WTC11 (cell line): ENCODE measurements at regions not wholly inside any gene's neighbourhood (a gene's known extent, or its start where the extent isn't known, plus 50 kb on each side); places are given as distances from the start of the nearest gene placed in this dataset.

Source experiments
- ATAC-seq: fragments of 200-7000 bp; cut with Tn5 transposase; 2 replicates; pipeline ENCODE4 v1.10.0; 2021; ENCODE audit warnings: mild to moderate bottlenecking, moderate library complexity
- CTCF ChIA-PET: fragments of 300-600 bp; sonication (Branson Sonifier 250); formaldehyde crosslinking; loops from one replicate; lab custom pipeline; 2021; ENCODE audit warnings: antibody characterized with exemption; lab: Charles Lee
- POLR2A ChIA-PET: fragments of 350-600 bp; sonication (Branson Sonifier 250); formaldehyde crosslinking; loops from one replicate; lab custom pipeline; 2021; ENCODE audit warnings: antibody characterized with exemption; lab: Charles Lee
- DNase-seq: peaks from one replicate; pipeline ENCODE4 v3.0.0; 2021; ENCODE audit warnings: low spot score
- H3K27ac Mint-ChIP-seq: 2 replicates; pipeline ENCODE4 v1.8.0; 2021; ENCODE audit warnings: mixed read lengths
- H3K27me3 Mint-ChIP-seq: 2 replicates; pipeline ENCODE4 v1.8.0; 2021; ENCODE audit warnings: low read depth, mild to moderate bottlenecking, moderate library complexity, mixed read lengths
- H3K36me3 Mint-ChIP-seq: 2 replicates; pipeline ENCODE4 v1.8.0; 2021; ENCODE audit warnings: mixed read lengths
- H3K4me1 Mint-ChIP-seq: 2 replicates; pipeline ENCODE4 v1.8.0; 2022; ENCODE audit warnings: mixed read lengths
- H3K4me3 Mint-ChIP-seq: 2 replicates; pipeline ENCODE4 v1.8.0; 2021; ENCODE audit warnings: mild to moderate bottlenecking, moderate library complexity, mixed read lengths
- H3K9me3 Mint-ChIP-seq: 2 replicates; pipeline ENCODE4 v1.8.0; 2021; ENCODE audit warnings: mixed read lengths
- CBFB ChIP-seq: sonication (generic); formaldehyde crosslinking; IDR thresholded peaks from 2 replicates; pipeline ENCODE4 v1.8.1; 2022; ENCODE audit warnings: mild to moderate bottlenecking, low read depth, missing genetic modification reagents
- MXD4 ChIP-seq: fragments of 250-450 bp; sonication (Bioruptor Pico); IDR thresholded peaks from 2 replicates; pipeline ENCODE4 v1.8.0; 2021; ENCODE audit warnings: mild to moderate bottlenecking, moderate library complexity, borderline replicate concordance
- NFYB ChIP-seq: sonication (generic); formaldehyde crosslinking; conservative IDR thresholded peaks from 2 replicates; pipeline ENCODE4 v1.8.0; 2022; ENCODE audit warnings: low read depth, missing genetic modification reagents
- NR2C2 ChIP-seq: sonication (generic); formaldehyde crosslinking; IDR thresholded peaks from 2 replicates; pipeline ENCODE4 v1.8.0; 2022; ENCODE audit warnings: mild to moderate bottlenecking, missing genetic modification reagents
- SMAD3 ChIP-seq: sonication (generic); formaldehyde crosslinking; IDR thresholded peaks from 2 replicates; pipeline ENCODE4 v1.8.0; 2022; ENCODE audit warnings: missing genetic modification reagents, mild to moderate bottlenecking, borderline replicate concordance
- SMAD4 ChIP-seq: sonication (generic); formaldehyde crosslinking; IDR thresholded peaks from 2 replicates; pipeline ENCODE4 v1.8.0; 2022; ENCODE audit warnings: mild to moderate bottlenecking, missing genetic modification reagents
- TP53 ChIP-seq: sonication (generic); formaldehyde crosslinking; IDR thresholded peaks from 2 replicates; pipeline ENCODE4 v1.8.1; 2023; ENCODE audit warnings: mild to moderate bottlenecking, missing genetic modification reagents
- ZNF138 ChIP-seq: sonication (generic); formaldehyde crosslinking; conservative IDR thresholded peaks from 2 replicates; pipeline ENCODE4 v1.8.1; 2022; ENCODE audit warnings: mild to moderate bottlenecking, moderate library complexity, missing genetic modification reagents
- TF ChIP-seq, protein P1 (sequence below): fragments of 250-450 bp; sonication (Bioruptor Pico); IDR thresholded peaks from 2 replicates; pipeline ENCODE4 v1.9.0; 2021; ENCODE audit warnings: mild to moderate bottlenecking, borderline replicate concordance
- TF ChIP-seq, protein P2 (sequence below): sonication (generic); formaldehyde crosslinking; IDR thresholded peaks from 2 replicates; pipeline ENCODE4 v1.8.1; 2022; ENCODE audit warnings: low read depth, mild to moderate bottlenecking, moderate library complexity, missing genetic modification reagents, borderline replicate concordance
- TF ChIP-seq, protein P3 (sequence below): sonication (generic); formaldehyde crosslinking; IDR thresholded peaks from 2 replicates; pipeline ENCODE4 v1.8.1; 2023; ENCODE audit warnings: mild to moderate bottlenecking, missing genetic modification reagents
- TF ChIP-seq, protein P4 (sequence below): sonication (generic); formaldehyde crosslinking; IDR thresholded peaks from 2 replicates; pipeline ENCODE4 v1.8.1; 2023; ENCODE audit warnings: mild to moderate bottlenecking, missing genetic modification reagents, borderline replicate concordance
- TF ChIP-seq, protein P5 (sequence below): sonication (generic); formaldehyde crosslinking; IDR thresholded peaks from 2 replicates; pipeline ENCODE4 v1.8.1; 2023; ENCODE audit warnings: mild to moderate bottlenecking, missing genetic modification reagents

DNA sequence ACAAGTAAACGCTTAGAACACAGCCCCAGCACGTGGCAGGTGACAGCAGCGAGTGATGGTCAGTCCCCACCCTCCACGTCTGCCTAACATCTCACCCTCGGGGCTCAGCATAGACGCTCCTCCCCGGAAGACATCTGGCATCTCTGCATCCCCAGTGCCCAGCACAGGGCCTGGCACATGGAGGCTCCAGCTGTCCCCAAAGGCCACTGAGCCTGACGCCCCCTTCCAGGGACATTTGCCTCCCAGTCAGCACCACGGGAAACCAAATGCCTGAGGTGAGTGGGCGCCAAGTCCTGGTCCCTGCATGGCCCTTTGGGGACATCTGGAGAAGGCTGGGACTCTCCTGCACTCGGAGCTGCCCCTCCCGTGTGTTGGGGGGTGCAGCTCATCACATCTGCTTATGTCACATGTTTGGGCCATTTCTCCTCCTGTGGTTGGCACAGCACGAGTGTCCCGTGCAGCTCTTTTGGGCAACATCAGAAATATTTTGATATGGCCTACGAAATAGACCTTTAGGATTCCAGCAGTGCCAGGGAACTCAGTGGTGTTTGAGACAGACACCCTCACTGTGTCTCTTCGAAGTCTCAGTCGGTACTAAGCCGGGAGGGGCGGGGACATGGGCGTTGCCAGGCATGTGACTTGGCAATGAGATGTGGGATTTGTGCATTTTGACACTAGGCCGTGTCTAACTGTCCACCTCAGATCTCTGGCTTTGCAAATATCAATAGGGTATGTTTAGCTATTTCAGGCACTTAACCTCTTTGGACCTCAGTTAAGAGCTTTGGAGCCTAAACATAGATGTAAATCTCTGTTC is 315.0 kb downstream of the PTPRU start:
- Mint-ChIP-seq H3K4me1 (peaks cover 10% of the 10 kb centered on the region), H3K4me3 (no peak overlapping the region)
- TF ChIP-seq ZNF138 (CRISPR knock-in tag) (no peak), TP53 (CRISPR knock-in tag) (no peak), MXD4 (CRISPR knock-in tag) (no peak), SMAD4 (no peak), SMAD3 (CRISPR knock-in tag) (no peak), NR2C2 (CRISPR knock-in tag) (no peak), CBFB (no peak), NFYB (CRISPR knock-in tag) (no peak)
- TF ChIP-seq, protein P1, sequence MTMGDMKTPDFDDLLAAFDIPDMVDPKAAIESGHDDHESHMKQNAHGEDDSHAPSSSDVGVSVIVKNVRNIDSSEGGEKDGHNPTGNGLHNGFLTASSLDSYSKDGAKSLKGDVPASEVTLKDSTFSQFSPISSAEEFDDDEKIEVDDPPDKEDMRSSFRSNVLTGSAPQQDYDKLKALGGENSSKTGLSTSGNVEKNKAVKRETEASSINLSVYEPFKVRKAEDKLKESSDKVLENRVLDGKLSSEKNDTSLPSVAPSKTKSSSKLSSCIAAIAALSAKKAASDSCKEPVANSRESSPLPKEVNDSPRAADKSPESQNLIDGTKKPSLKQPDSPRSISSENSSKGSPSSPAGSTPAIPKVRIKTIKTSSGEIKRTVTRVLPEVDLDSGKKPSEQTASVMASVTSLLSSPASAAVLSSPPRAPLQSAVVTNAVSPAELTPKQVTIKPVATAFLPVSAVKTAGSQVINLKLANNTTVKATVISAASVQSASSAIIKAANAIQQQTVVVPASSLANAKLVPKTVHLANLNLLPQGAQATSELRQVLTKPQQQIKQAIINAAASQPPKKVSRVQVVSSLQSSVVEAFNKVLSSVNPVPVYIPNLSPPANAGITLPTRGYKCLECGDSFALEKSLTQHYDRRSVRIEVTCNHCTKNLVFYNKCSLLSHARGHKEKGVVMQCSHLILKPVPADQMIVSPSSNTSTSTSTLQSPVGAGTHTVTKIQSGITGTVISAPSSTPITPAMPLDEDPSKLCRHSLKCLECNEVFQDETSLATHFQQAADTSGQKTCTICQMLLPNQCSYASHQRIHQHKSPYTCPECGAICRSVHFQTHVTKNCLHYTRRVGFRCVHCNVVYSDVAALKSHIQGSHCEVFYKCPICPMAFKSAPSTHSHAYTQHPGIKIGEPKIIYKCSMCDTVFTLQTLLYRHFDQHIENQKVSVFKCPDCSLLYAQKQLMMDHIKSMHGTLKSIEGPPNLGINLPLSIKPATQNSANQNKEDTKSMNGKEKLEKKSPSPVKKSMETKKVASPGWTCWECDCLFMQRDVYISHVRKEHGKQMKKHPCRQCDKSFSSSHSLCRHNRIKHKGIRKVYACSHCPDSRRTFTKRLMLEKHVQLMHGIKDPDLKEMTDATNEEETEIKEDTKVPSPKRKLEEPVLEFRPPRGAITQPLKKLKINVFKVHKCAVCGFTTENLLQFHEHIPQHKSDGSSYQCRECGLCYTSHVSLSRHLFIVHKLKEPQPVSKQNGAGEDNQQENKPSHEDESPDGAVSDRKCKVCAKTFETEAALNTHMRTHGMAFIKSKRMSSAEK (CRISPR knock-in tag): no peak
- TF ChIP-seq, protein P2, sequence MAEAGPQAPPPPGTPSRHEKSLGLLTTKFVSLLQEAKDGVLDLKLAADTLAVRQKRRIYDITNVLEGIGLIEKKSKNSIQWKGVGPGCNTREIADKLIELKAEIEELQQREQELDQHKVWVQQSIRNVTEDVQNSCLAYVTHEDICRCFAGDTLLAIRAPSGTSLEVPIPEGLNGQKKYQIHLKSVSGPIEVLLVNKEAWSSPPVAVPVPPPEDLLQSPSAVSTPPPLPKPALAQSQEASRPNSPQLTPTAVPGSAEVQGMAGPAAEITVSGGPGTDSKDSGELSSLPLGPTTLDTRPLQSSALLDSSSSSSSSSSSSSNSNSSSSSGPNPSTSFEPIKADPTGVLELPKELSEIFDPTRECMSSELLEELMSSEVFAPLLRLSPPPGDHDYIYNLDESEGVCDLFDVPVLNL: no peak
- TF ChIP-seq, protein P3, sequence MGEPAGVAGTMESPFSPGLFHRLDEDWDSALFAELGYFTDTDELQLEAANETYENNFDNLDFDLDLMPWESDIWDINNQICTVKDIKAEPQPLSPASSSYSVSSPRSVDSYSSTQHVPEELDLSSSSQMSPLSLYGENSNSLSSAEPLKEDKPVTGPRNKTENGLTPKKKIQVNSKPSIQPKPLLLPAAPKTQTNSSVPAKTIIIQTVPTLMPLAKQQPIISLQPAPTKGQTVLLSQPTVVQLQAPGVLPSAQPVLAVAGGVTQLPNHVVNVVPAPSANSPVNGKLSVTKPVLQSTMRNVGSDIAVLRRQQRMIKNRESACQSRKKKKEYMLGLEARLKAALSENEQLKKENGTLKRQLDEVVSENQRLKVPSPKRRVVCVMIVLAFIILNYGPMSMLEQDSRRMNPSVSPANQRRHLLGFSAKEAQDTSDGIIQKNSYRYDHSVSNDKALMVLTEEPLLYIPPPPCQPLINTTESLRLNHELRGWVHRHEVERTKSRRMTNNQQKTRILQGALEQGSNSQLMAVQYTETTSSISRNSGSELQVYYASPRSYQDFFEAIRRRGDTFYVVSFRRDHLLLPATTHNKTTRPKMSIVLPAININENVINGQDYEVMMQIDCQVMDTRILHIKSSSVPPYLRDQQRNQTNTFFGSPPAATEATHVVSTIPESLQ (CRISPR knock-in tag): no peak
- TF ChIP-seq, protein P4, sequence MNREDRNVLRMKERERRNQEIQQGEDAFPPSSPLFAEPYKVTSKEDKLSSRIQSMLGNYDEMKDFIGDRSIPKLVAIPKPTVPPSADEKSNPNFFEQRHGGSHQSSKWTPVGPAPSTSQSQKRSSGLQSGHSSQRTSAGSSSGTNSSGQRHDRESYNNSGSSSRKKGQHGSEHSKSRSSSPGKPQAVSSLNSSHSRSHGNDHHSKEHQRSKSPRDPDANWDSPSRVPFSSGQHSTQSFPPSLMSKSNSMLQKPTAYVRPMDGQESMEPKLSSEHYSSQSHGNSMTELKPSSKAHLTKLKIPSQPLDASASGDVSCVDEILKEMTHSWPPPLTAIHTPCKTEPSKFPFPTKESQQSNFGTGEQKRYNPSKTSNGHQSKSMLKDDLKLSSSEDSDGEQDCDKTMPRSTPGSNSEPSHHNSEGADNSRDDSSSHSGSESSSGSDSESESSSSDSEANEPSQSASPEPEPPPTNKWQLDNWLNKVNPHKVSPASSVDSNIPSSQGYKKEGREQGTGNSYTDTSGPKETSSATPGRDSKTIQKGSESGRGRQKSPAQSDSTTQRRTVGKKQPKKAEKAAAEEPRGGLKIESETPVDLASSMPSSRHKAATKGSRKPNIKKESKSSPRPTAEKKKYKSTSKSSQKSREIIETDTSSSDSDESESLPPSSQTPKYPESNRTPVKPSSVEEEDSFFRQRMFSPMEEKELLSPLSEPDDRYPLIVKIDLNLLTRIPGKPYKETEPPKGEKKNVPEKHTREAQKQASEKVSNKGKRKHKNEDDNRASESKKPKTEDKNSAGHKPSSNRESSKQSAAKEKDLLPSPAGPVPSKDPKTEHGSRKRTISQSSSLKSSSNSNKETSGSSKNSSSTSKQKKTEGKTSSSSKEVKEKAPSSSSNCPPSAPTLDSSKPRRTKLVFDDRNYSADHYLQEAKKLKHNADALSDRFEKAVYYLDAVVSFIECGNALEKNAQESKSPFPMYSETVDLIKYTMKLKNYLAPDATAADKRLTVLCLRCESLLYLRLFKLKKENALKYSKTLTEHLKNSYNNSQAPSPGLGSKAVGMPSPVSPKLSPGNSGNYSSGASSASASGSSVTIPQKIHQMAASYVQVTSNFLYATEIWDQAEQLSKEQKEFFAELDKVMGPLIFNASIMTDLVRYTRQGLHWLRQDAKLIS (CRISPR knock-in tag): no peak
- TF ChIP-seq, protein P5, sequence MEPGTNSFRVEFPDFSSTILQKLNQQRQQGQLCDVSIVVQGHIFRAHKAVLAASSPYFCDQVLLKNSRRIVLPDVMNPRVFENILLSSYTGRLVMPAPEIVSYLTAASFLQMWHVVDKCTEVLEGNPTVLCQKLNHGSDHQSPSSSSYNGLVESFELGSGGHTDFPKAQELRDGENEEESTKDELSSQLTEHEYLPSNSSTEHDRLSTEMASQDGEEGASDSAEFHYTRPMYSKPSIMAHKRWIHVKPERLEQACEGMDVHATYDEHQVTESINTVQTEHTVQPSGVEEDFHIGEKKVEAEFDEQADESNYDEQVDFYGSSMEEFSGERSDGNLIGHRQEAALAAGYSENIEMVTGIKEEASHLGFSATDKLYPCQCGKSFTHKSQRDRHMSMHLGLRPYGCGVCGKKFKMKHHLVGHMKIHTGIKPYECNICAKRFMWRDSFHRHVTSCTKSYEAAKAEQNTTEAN (CRISPR knock-in tag): no peak
- TF ChIP-seq, all 79 proteins: peak for 0
- Mint-ChIP-seq H3K36me3 (no peaks in the 10 kb centered on the region), H3K9me3 (no peaks in the 10 kb centered on the region), H3K27me3 (no peaks in the 10 kb centered on the region; the same call in 1 of the 2 replicates), H3K27ac (no peak overlapping the region)
- CTCF ChIA-PET: interaction anchor here (1.6 kb wide), 1 partner anchor 1104 kb away, joined by 3 read pairs; no protein-coding TSS in a partner anchor
- no peak for DNase-seq
- ATAC-seq: no peak
- POLR2A ChIA-PET: interaction anchor here (0.6 kb wide), 1 partner anchor 136 kb away, joined by 4 read pairs; no protein-coding TSS in a partner anchor
